SK-N-SH (cell line): ENCODE measurements at regions not wholly inside any gene's neighbourhood (a gene's known extent, or its start where the extent isn't known, plus 50 kb on each side); places are given as distances from the start of the nearest gene placed in this dataset.

Source experiments
- CTCF ChIA-PET: fragments of 300-600, 350-600 bp; formaldehyde crosslinking; extraction: SDS; loops from one replicate; lab custom pipeline; 2021; lab: Yijun Ruan, JAX
- POLR2A ChIA-PET: fragments of 350-600 bp; sonication (Branson Sonifier 250); formaldehyde crosslinking; extraction: SDS; loops from one replicate; lab custom pipeline; 2020; ENCODE audit warnings: antibody characterized with exemption, inconsistent platforms; lab: Yijun Ruan, JAX
- DNase-seq: peaks from one replicate; pipeline ENCODE4 v3.0.0; 2012
- H2AFZ ChIP-seq: fragments of 200-600 bp; sonication (generic); 2 replicates; pipeline ENCODE4 v1.8.1; 2016; ENCODE audit warnings: antibody characterized with exemption, mild to moderate bottlenecking, low read depth
- H3F3A ChIP-seq: fragments of 200-600 bp; sonication (generic); replicated peaks from 2 replicates; pipeline ENCODE3; 2016; ENCODE audit warnings: antibody characterized with exemption, mild to moderate bottlenecking; ENCODE audit not compliant: insufficient read depth
- H3K27ac ChIP-seq, 2 experiments: fragments of 200-500 bp in 1 of 2; fragments of 200-600 bp in 1 of 2; sonication (Bioruptor generic) in 1 of 2; sonication (generic), shearing (Covaris generic) in 1 of 2; 2 replicates each; pipeline versions ENCODE4 v1.5.1 to v1.6.1; 2014 to 2016; ENCODE audit warnings: low read depth in 2 of 2, inconsistent platforms in 1 of 2, low read length in 1 of 2, mild to moderate bottlenecking in 1 of 2, mixed read lengths in 1 of 2
- H3K27me3 ChIP-seq: fragments of 200-600 bp; sonication (generic), shearing (Covaris generic); 2 replicates; pipeline ENCODE4 v1.6.1; 2016; ENCODE audit warnings: mixed run types; ENCODE audit not compliant: insufficient read depth
- H3K36me3 ChIP-seq, 2 experiments: fragments of 200-500 bp in 1 of 2; fragments of 200-600 bp in 1 of 2; sonication (Bioruptor generic) in 1 of 2; sonication (generic) in 1 of 2; replicated peaks in 1 of 2; 2 replicates each; pipeline versions ENCODE3 to v1.5.1; 2014 to 2016; ENCODE audit warnings: low read length in 1 of 2, mild to moderate bottlenecking in 1 of 2; ENCODE audit not compliant: insufficient read depth in 2 of 2, control insufficient read depth in 1 of 2
- H3K4me1 ChIP-seq, 2 experiments: fragments of 200-500 bp in 1 of 2; fragments of 200-600 bp in 1 of 2; sonication (Bioruptor generic) in 1 of 2; sonication (generic), shearing (Covaris generic) in 1 of 2; 2 replicates each; pipeline versions ENCODE4 v1.5.1 to v1.6.1; 2014 to 2016; ENCODE audit warnings: low read depth in 1 of 2, low read length in 1 of 2, mixed run types in 1 of 2; ENCODE audit not compliant: insufficient read depth in 2 of 2, control insufficient read depth in 1 of 2
- H3K4me2 ChIP-seq: fragments of 200-600 bp; sonication (generic), shearing (Covaris generic); 2 replicates; pipeline ENCODE4 v1.6.1; 2017; ENCODE audit warnings: mixed run types
- H3K4me3 ChIP-seq, 2 experiments: fragments of 200-500 bp in 1 of 2; fragments of 200-600 bp in 1 of 2; sonication (Bioruptor generic) in 1 of 2; sonication (generic), shearing (Covaris generic) in 1 of 2; 2 replicates each; pipeline versions ENCODE4 v1.5.1 to v1.8.1; 2014 to 2016; ENCODE audit warnings: low read depth in 2 of 2, inconsistent platforms in 1 of 2, low read length in 1 of 2, mild to moderate bottlenecking in 1 of 2, mixed read lengths in 1 of 2, moderate library complexity in 1 of 2
- H3K79me2 ChIP-seq: fragments of 200-600 bp; sonication (generic); 2 replicates; pipeline ENCODE4 v1.8.1; 2017; ENCODE audit warnings: mild to moderate bottlenecking; ENCODE audit not compliant: insufficient read depth
- H3K9ac ChIP-seq: fragments of 200-600 bp; sonication (generic); 2 replicates; pipeline ENCODE4 v1.6.1; 2017; ENCODE audit warnings: mixed run types
- H3K9me2 ChIP-seq: fragments of 200-600 bp; sonication (generic); 2 replicates; pipeline ENCODE4 v1.6.1; 2017; ENCODE audit warnings: mixed run types
- H3K9me3 ChIP-seq: fragments of 200-600 bp; sonication (generic); 2 replicates; pipeline ENCODE4 v1.6.1; 2017; ENCODE audit warnings: mixed run types, mild to moderate bottlenecking, moderate library complexity
- H4K20me1 ChIP-seq: fragments of 200-600 bp; sonication (generic); 2 replicates; pipeline ENCODE4 v1.6.1; 2017; ENCODE audit warnings: mild to moderate bottlenecking, mixed run types; ENCODE audit not compliant: insufficient read depth
- FOXJ3 ChIP-seq: sonication (generic); formaldehyde crosslinking; IDR thresholded peaks from 2 replicates; pipeline ENCODE4 v1.5.1; 2020; ENCODE audit warnings: mild to moderate bottlenecking, missing genetic modification reagents
- FOXM1 ChIP-seq: IDR thresholded peaks from 2 replicates; pipeline ENCODE4 v1.4.0; 2012; ENCODE audit warnings: low read depth, mild to moderate bottlenecking
- GABPA ChIP-seq: IDR thresholded peaks from 2 replicates; pipeline ENCODE4 v1.4.0; 2012; ENCODE audit warnings: low read depth, mild to moderate bottlenecking
- JUND ChIP-seq: IDR thresholded peaks from 2 replicates; pipeline ENCODE4 v1.4.0; 2012
- MEF2A ChIP-seq: IDR thresholded peaks from 2 replicates; pipeline ENCODE4 v1.4.0; 2012; ENCODE audit warnings: low read depth, borderline replicate concordance
- MXI1 ChIP-seq: IDR thresholded peaks from 2 replicates; pipeline ENCODE4 v1.6.1; 2012; ENCODE audit warnings: mild to moderate bottlenecking, low read depth, low read length, improper control_type of control experiment
- NFIC ChIP-seq: IDR thresholded peaks from 2 replicates; pipeline ENCODE4 v1.4.0; 2012; ENCODE audit warnings: borderline replicate concordance
- POLR2AphosphoS5 ChIP-seq: IDR thresholded peaks from 2 replicates; pipeline ENCODE4 v1.6.1; 2012; ENCODE audit warnings: low read depth, low read length
- RCOR1 ChIP-seq: fragments of 150-350 bp; IDR thresholded peaks from 2 replicates; pipeline ENCODE4 v1.6.1; 2017; ENCODE audit warnings: antibody characterized with exemption, low read length
- RXRA ChIP-seq: IDR thresholded peaks from 2 replicates; pipeline ENCODE4 v1.4.0; 2012; ENCODE audit warnings: low read depth, mild to moderate bottlenecking, borderline replicate concordance
- SIN3A ChIP-seq: IDR thresholded peaks from 2 replicates; pipeline ENCODE4 v1.6.1; 2012; ENCODE audit warnings: low read depth, mild to moderate bottlenecking, low read length, moderate library complexity, borderline replicate concordance
- SMC3 ChIP-seq: IDR thresholded peaks from 2 replicates; pipeline ENCODE4 v1.6.1; 2012; ENCODE audit warnings: low read depth, low read length, improper control_type of control experiment
- TAF1 ChIP-seq: IDR thresholded peaks from 2 replicates; pipeline ENCODE4 v1.6.1; 2012; ENCODE audit warnings: low read depth, mild to moderate bottlenecking, low read length, moderate library complexity, borderline replicate concordance
- TCF12 ChIP-seq: IDR thresholded peaks from 2 replicates; pipeline ENCODE4 v1.4.0; 2012
- TEAD4 ChIP-seq: IDR thresholded peaks from 2 replicates; pipeline ENCODE4 v1.4.0; 2012; ENCODE audit warnings: mild to moderate bottlenecking, borderline replicate concordance; ENCODE audit not compliant: insufficient read depth
- YY1 ChIP-seq: IDR thresholded peaks from 2 replicates; pipeline ENCODE4 v1.4.0; 2012; ENCODE audit warnings: low read depth, mild to moderate bottlenecking
- small RNA-seq, 7 experiments: library from RNA; depleted of rRNA; stranded (forward); fragments of <200 nt; gene quantifications; one replicate each; pipeline ENCODE3, GENCODE V24; 2012
- TF ChIP-seq, protein P1 (sequence below): fragments of 200-600 bp; sonication (generic); IDR thresholded peaks from 2 replicates; pipeline ENCODE4 v1.6.1; 2017; ENCODE audit warnings: antibody characterized with exemption, mild to moderate bottlenecking, moderate library complexity
- TF ChIP-seq, protein P2 (sequence below): IDR thresholded peaks from 2 replicates; pipeline ENCODE4; 2012
- TF ChIP-seq, protein P3 (sequence below): IDR thresholded peaks from 2 replicates; pipeline ENCODE4 v1.4.0; 2012; ENCODE audit warnings: low read depth, borderline replicate concordance
- TF ChIP-seq, protein P4 (sequence below): IDR thresholded peaks from 2 replicates; pipeline ENCODE4 v1.4.0; 2012; ENCODE audit warnings: low read depth, borderline replicate concordance

DNA sequence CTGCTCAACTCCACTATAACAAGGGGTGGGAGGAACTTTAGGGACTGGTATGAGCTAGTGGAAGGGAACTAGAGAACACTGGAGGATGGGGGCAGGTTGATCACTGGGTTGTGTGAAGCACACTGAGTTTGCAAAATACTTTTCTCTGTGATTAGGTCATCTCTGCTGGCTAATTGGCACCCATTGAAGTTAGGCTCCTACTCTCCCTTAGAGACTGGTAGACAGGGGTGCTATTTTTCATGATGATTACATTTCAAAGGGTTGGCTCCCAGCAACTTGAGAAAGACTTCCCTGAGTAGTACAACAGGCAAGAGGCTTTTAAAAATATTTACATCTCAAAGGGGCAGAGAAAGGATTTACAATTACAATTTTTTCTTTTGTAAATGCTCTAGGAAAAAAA, 50.4 kb upstream of the MTAP start:
- H3K79me2 ChIP-seq: no peaks in the 10 kb centered on the region
- H3K4me2 ChIP-seq: no peak overlapping the region
- H3K27ac ChIP-seq: no peak overlapping the region
- H3K9me3 ChIP-seq: no peaks in the 10 kb centered on the region
- no peaks in the 10 kb centered on the region for H4K20me1 ChIP-seq
- H3K27me3 ChIP-seq: no peaks in the 10 kb centered on the region; the same call in 1 of the 2 replicates
- ChIA-PET CTCF (interaction anchor here (1.0 kb wide), 1 partner anchor 9 kb away, joined by 3 read pairs; no protein-coding TSS in a partner anchor), POLR2A (no interaction called here)
- H3K4me1 ChIP-seq: no peaks in the 10 kb centered on the region
- DNase-seq: no peak
- H3F3A ChIP-seq: no peaks in the 10 kb centered on the region
- H3K4me3 ChIP-seq: no peak overlapping the region
- TF ChIP-seq, protein P1, sequence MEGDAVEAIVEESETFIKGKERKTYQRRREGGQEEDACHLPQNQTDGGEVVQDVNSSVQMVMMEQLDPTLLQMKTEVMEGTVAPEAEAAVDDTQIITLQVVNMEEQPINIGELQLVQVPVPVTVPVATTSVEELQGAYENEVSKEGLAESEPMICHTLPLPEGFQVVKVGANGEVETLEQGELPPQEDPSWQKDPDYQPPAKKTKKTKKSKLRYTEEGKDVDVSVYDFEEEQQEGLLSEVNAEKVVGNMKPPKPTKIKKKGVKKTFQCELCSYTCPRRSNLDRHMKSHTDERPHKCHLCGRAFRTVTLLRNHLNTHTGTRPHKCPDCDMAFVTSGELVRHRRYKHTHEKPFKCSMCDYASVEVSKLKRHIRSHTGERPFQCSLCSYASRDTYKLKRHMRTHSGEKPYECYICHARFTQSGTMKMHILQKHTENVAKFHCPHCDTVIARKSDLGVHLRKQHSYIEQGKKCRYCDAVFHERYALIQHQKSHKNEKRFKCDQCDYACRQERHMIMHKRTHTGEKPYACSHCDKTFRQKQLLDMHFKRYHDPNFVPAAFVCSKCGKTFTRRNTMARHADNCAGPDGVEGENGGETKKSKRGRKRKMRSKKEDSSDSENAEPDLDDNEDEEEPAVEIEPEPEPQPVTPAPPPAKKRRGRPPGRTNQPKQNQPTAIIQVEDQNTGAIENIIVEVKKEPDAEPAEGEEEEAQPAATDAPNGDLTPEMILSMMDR: no peak
- TF ChIP-seq JUND (no peak), POLR2AphosphoS5 (no peak), YY1 (no peak), RXRA (no peak), FOXM1 (no peak), TAF1 (no peak), TEAD4 (no peak), SIN3A (no peak), FOXJ3 (CRISPR knock-in tag) (no peak), TCF12 (no peak), SMC3 (no peak), NFIC (no peak), MEF2A (no peak), GABPA (no peak), RCOR1 (no peak), MXI1 (no peak)
- TF ChIP-seq, protein P2, sequence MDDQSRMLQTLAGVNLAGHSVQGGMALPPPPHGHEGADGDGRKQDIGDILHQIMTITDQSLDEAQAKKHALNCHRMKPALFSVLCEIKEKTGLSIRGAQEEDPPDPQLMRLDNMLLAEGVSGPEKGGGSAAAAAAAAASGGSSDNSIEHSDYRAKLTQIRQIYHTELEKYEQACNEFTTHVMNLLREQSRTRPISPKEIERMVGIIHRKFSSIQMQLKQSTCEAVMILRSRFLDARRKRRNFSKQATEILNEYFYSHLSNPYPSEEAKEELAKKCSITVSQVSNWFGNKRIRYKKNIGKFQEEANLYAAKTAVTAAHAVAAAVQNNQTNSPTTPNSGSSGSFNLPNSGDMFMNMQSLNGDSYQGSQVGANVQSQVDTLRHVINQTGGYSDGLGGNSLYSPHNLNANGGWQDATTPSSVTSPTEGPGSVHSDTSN: no peak
- TF ChIP-seq, protein P3, sequence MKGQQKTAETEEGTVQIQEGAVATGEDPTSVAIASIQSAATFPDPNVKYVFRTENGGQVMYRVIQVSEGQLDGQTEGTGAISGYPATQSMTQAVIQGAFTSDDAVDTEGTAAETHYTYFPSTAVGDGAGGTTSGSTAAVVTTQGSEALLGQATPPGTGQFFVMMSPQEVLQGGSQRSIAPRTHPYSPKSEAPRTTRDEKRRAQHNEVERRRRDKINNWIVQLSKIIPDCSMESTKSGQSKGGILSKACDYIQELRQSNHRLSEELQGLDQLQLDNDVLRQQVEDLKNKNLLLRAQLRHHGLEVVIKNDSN: no peak
- TF ChIP-seq, protein P4, sequence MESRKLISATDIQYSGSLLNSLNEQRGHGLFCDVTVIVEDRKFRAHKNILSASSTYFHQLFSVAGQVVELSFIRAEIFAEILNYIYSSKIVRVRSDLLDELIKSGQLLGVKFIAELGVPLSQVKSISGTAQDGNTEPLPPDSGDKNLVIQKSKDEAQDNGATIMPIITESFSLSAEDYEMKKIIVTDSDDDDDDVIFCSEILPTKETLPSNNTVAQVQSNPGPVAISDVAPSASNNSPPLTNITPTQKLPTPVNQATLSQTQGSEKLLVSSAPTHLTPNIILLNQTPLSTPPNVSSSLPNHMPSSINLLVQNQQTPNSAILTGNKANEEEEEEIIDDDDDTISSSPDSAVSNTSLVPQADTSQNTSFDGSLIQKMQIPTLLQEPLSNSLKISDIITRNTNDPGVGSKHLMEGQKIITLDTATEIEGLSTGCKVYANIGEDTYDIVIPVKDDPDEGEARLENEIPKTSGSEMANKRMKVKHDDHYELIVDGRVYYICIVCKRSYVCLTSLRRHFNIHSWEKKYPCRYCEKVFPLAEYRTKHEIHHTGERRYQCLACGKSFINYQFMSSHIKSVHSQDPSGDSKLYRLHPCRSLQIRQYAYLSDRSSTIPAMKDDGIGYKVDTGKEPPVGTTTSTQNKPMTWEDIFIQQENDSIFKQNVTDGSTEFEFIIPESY: no peak
- no peak overlapping the region for H2AFZ ChIP-seq
- H3K9me2 ChIP-seq: no peaks in the 10 kb centered on the region
- no peak overlapping the region for H3K9ac ChIP-seq
- H3K36me3 ChIP-seq: no peaks in the 10 kb centered on the region

Small RNA genes in the stretch of these regions (small RNA-seq; reads per million reads assigned to genes)
- gene RN7SL151P: 0 to 0.06 (median 0) reads per million in 7 experiments
